GM12874 (cell line): ENCODE measurements at regions not wholly inside any gene's neighbourhood (a gene's known extent, or its start where the extent isn't known, plus 50 kb on each side); places are given as distances from the start of the nearest gene placed in this dataset.

Experiments
- CTCF ChIP-seq: IDR thresholded peaks from 2 replicates; pipeline ENCODE4 v1.5.1; 2011; ENCODE audit warnings: low read depth, mild to moderate bottlenecking, control low read depth, low read length, moderate library complexity; ENCODE audit not compliant: insufficient read depth

GRCh38 chr7:67625257-67625737 lies 628.7 kb downstream of the TYW1 start:
- TF ChIP-seq CTCF = peak; percentile 67

- no peak for TF ChIP-seq CTCF
These were observed 634.8 kb downstream of the TYW1 start for GRCh38 chr7:67631476-67631875.

DNA sequence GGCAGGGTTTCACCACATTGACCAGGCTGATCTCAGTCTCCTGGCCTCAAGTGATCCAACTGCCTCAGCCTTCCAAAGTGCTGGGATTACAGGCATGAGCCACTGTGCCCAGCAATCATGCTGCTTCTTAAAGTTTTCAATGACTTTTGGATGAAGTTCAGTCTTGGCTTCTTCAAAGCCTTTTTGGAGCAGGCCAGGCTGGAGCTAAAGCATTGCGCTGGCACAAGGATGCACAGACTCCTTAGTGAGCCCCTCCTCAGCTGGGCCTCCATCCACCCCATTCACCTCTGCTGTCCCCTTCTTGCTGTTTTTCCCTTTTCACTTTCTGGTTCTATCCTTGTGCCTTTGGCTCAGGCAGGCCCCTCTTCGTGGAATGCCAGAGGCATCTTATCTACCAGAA lies 638.6 kb downstream of the TYW1 start:
- TF ChIP-seq CTCF = no peak

DNA sequence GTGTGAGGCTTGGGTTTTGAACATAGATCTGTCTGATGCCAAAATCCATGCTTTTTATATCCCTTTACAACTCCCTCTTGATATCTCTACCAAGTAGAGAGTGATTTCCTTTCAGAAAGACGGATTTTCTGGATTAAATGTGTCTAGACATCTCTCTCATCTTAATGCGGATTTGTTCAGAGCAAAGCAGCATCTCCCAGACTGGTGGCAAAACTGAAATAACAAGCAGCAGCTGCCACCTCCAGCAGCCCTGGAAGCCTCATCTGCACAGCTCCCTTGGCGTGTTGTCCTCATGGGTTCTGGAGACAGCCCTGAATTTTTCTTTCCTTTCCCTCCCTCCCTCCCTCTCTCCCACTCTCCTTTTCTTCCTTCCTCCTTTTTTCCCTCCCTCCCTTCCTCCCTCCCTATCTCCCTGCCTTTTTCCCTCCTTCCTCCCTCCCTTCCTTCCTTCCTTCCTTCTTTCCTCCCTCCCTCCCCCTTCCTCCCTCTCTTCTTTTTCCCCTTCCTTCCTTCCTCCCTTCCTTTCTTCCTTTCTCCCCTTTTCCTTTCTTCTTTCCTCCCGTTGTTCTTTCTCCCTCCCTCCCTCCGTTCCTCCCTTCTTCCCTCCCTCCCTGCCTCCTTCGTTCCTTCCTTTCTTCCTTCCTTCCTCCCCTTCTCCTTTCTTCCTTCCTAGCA lies 639.9 kb downstream of the TYW1 start:
- no peak for TF ChIP-seq CTCF

- no peak for TF ChIP-seq CTCF
These were observed 640.4 kb downstream of the TYW1 start for GRCh38 chr7:67637023-67637358.

DNA sequence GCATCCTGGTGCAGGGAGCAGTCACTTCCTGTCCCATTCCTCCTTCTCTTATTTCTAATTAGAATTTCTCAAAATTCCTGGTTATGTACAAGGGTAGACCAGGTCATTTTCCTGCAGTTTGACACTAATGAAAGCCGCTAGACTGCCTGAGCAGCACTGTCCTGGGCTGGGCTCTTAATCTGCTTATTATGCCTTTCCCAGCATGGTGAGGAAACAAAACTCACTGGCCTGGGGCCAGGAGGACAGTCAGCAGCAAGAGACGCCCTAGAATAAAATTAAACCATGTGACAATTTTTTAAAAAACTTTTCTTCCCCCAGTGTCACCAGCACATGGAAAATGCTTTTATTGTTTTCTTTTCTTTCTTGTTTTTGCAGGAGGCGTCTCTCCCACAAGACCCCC lies 647.5 kb downstream of the TYW1 start:
- TF ChIP-seq CTCF = no peak

DNA sequence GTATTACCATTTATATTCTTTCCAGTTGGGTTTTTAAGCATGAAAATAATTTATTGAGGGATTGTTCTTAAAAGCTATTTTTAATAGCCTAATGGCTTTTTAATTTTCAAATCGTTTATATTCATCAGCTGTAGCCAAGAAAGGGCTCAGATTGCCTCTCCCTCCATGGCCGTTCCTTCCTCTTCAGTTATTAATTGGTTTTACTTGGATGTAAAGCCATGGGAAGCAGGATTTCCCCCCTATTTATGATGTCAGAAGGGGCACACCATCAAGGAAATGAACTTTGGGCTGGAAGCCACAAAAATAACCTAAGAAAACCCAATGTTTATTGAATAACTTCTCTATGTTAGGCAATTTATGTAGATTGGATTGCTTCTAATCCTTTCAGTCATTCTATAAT lies 656.3 kb downstream of the TYW1 start:
- TF ChIP-seq CTCF = no peak
